ENCODE measurements at regions not wholly inside any gene's neighbourhood (a gene's known extent, or its start where the extent isn't known, plus 50 kb on each side); places are given as distances from the start of the nearest gene placed in this dataset.

DNA sequence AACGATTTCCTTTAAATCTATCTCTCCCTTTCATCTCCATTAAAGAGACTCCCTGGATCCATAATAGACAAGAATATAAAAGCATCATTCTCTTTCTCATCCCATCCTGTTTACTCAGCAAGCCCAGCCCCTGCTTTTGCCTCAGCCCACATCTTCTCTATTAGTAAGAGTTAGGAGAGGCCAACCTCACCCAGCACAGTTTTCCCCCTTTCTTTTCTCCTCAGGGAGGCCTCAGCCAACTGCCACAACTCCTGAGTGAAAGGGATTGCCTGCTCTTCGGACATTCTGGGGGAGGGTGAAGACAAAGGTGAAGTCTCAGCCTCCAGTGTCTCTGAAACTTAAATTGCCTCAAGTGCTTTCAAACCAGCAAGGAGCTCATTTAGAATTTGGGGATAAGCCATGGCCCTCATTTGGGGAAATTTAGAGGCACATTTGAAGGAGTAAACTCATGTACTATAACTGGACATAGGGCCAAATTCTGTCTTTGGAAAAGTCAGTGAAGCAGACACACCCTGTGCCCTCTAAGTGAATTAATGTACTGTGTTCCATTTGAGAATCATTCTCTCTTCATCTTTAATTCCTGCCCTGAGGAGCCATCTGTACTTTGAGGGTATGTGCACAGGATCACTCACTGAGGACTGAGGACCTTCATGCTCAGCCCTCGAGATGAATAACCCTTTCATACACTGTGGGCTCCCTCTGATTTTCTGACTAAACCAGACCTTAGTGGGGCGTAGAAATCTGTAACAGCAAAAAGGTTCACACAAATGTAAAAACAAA is 82.5 kb downstream of the SOX2 start:
- Histone ChIP-seq H3K4me1 (ENCODE audit: control insufficient read depth in 4 of 4, insufficient read depth in 4 of 4, low read length in 3 of 4) (no peaks in the 10 kb centered on the region), H3K36me3 (ENCODE audit: control insufficient read depth in 4 of 4, insufficient read depth in 3 of 4, low read depth in 1 of 4, low read length in 3 of 4) (no peaks in the 10 kb centered on the region), H3K9me3 (ENCODE audit: control insufficient read depth in 4 of 4, low read length in 3 of 4) (no peaks in the 10 kb centered on the region), H3K4me3 (ENCODE audit: low read depth in 1 of 3, low read length in 3 of 3) (no peak overlapping the region), H3K27me3 (ENCODE audit: control insufficient read depth in 4 of 4, insufficient read depth in 4 of 4, low read length in 3 of 4) (no peaks in the 10 kb centered on the region), H3K27ac (ENCODE audit: low read depth in 1 of 2, low read length in 2 of 2) (no peak overlapping the region), H3K9ac (ENCODE audit: low read depth in 1 of 2, low read length in 2 of 2) (no peak overlapping the region)
- DNase-seq (ENCODE audit: low spot score), result no peak
- TF ChIP-seq NR2F2 (IDR thresholded peaks at IDR 0.05), result no peak
- TF ChIP-seq, protein P1, sequence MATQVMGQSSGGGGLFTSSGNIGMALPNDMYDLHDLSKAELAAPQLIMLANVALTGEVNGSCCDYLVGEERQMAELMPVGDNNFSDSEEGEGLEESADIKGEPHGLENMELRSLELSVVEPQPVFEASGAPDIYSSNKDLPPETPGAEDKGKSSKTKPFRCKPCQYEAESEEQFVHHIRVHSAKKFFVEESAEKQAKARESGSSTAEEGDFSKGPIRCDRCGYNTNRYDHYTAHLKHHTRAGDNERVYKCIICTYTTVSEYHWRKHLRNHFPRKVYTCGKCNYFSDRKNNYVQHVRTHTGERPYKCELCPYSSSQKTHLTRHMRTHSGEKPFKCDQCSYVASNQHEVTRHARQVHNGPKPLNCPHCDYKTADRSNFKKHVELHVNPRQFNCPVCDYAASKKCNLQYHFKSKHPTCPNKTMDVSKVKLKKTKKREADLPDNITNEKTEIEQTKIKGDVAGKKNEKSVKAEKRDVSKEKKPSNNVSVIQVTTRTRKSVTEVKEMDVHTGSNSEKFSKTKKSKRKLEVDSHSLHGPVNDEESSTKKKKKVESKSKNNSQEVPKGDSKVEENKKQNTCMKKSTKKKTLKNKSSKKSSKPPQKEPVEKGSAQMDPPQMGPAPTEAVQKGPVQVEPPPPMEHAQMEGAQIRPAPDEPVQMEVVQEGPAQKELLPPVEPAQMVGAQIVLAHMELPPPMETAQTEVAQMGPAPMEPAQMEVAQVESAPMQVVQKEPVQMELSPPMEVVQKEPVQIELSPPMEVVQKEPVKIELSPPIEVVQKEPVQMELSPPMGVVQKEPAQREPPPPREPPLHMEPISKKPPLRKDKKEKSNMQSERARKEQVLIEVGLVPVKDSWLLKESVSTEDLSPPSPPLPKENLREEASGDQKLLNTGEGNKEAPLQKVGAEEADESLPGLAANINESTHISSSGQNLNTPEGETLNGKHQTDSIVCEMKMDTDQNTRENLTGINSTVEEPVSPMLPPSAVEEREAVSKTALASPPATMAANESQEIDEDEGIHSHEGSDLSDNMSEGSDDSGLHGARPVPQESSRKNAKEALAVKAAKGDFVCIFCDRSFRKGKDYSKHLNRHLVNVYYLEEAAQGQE (IDR thresholded peaks at IDR 0.05), result no peak
- TF ChIP-seq, protein P2, sequence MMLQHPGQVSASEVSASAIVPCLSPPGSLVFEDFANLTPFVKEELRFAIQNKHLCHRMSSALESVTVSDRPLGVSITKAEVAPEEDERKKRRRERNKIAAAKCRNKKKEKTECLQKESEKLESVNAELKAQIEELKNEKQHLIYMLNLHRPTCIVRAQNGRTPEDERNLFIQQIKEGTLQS (IDR thresholded peaks at IDR 0.05), result no peak
- no peak for TF ChIP-seq YY1 (IDR thresholded peaks at IDR 0.05)
- no peak for TF ChIP-seq SP1 (IDR thresholded peaks at IDR 0.05)
- WGBS, result 68% methylated on average over 4 of the region's 4 CpGs

DNA sequence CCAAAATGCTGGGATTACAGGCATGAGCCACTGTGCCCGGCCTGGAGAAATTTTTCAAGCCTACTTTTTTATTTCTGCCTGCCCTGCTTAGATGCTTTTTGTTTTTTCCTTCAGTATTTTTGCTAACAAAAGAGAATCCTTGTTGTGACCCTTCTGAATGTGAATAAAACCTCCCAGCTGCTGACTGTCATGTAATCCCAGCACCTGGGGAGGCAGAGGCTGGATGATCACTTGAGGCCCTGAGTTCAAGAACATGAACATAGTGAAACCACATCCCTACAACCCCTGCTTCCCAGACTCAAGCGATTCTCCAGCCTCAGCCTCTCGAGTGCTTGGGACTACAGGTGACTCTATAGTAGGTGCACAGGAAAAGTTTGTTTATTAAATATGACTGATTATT is 84.9 kb downstream of the SOX2 start:
- Histone ChIP-seq H3K9ac (ENCODE audit: low read depth in 1 of 2, low read length in 2 of 2) (no peak overlapping the region), H3K36me3 (ENCODE audit: control insufficient read depth in 4 of 4, insufficient read depth in 3 of 4, low read depth in 1 of 4, low read length in 3 of 4) (no peaks in the 10 kb centered on the region), H3K27ac (ENCODE audit: low read depth in 1 of 2, low read length in 2 of 2) (no peak overlapping the region), H3K27me3 (ENCODE audit: control insufficient read depth in 4 of 4, insufficient read depth in 4 of 4, low read length in 3 of 4) (no peaks in the 10 kb centered on the region), H3K4me1 (ENCODE audit: control insufficient read depth in 4 of 4, insufficient read depth in 4 of 4, low read length in 3 of 4) (no peaks in the 10 kb centered on the region), H3K9me3 (ENCODE audit: control insufficient read depth in 4 of 4, low read length in 3 of 4) (no peaks in the 10 kb centered on the region), H3K4me3 (ENCODE audit: low read depth in 1 of 3, low read length in 3 of 3) (no peak overlapping the region)
- WGBS, result 86% methylated on average over 3 of the region's 3 CpGs
- no peak for DNase-seq (ENCODE audit: low spot score)
- no peak for TF ChIP-seq RAD21 (IDR thresholded peaks at IDR 0.05)
- TF ChIP-seq EGR1 (IDR thresholded peaks at IDR 0.05; ENCODE audit: low read depth in 2 of 2), result no peak
- TF ChIP-seq JUND (IDR thresholded peaks at IDR 0.05), result no peak
- no peak for TF ChIP-seq GABPA (IDR thresholded peaks at IDR 0.05 in 1 of 2, conservative IDR thresholded peaks at IDR 0.05 in 1 of 2)
- TF ChIP-seq, protein P2 (IDR thresholded peaks at IDR 0.05), result no peak
- no peak for TF ChIP-seq TAF1 (conservative IDR thresholded peaks at IDR 0.05)
- no peak for TF ChIP-seq FOXA1 (IDR thresholded peaks at IDR 0.05)
- no peak for TF ChIP-seq FOXA2 (IDR thresholded peaks at IDR 0.05)
- no peak for TF ChIP-seq YY1 (IDR thresholded peaks at IDR 0.05)
- TF ChIP-seq SP1 (IDR thresholded peaks at IDR 0.05), result no peak

DNA sequence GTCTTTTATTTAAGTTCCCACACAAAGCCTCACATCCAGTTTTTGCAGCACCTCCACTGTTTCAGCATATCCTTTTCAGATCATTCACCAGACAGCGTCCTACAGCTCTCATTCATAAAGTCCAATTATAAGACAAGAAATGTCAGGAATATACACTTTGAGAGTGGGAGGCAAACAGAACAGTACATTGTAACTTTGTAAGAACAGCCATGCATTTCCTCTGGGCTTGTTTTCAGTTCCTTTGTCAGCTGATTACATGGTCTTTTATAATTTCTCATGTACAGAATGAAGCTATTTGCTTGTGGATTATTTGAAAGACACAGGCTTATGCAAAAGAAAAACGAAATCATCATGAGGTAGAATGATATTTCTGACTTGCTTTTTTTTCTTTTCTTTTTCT is 85.7 kb downstream of the SOX2 start:
- Histone ChIP-seq H3K27me3 (ENCODE audit: control insufficient read depth in 4 of 4, insufficient read depth in 4 of 4, low read length in 3 of 4) (no peaks in the 10 kb centered on the region), H3K36me3 (ENCODE audit: control insufficient read depth in 4 of 4, insufficient read depth in 3 of 4, low read depth in 1 of 4, low read length in 3 of 4) (no peaks in the 10 kb centered on the region), H3K4me1 (ENCODE audit: control insufficient read depth in 4 of 4, insufficient read depth in 4 of 4, low read length in 3 of 4) (no peaks in the 10 kb centered on the region), H3K9me3 (ENCODE audit: control insufficient read depth in 4 of 4, low read length in 3 of 4) (no peaks in the 10 kb centered on the region), H3K4me3 (ENCODE audit: low read depth in 1 of 3, low read length in 3 of 3) (no peak overlapping the region), H3K27ac (ENCODE audit: low read depth in 1 of 2, low read length in 2 of 2) (no peak overlapping the region), H3K9ac (ENCODE audit: low read depth in 1 of 2, low read length in 2 of 2) (no peak overlapping the region)
- TF ChIP-seq FOXA2 (IDR thresholded peaks at IDR 0.05) (no peak), YY1 (IDR thresholded peaks at IDR 0.05) (no peak), SP1 (IDR thresholded peaks at IDR 0.05) (no peak), GABPA (IDR thresholded peaks at IDR 0.05 in 1 of 2, conservative IDR thresholded peaks at IDR 0.05 in 1 of 2) (no peak)
- TF ChIP-seq, protein P1 (IDR thresholded peaks at IDR 0.05), result no peak
- TF ChIP-seq, protein P2 (IDR thresholded peaks at IDR 0.05), result no peak
- TF ChIP-seq, protein P3, sequence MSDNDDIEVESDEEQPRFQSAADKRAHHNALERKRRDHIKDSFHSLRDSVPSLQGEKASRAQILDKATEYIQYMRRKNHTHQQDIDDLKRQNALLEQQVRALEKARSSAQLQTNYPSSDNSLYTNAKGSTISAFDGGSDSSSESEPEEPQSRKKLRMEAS (IDR thresholded peaks at IDR 0.05), result no peak
- DNase-seq (ENCODE audit: low spot score), result no peak
- 58% methylated on average over 2 of the region's 2 CpGs for WGBS
